GM12875 (cell line): ENCODE measurements at regions not wholly inside any gene's neighbourhood (a gene's known extent, or its start where the extent isn't known, plus 50 kb on each side); places are given as distances from the start of the nearest gene placed in this dataset.

ENCODE experiments used
- H3K4me3 ChIP-seq: one replicate; pipeline ENCODE4 v1.5.1; 2011; ENCODE audit warnings: low read depth, low read length, control low read depth
- TF ChIP-seq, protein P1 (sequence below): IDR thresholded peaks from 2 replicates; pipeline ENCODE4 v1.5.1; 2011; ENCODE audit warnings: low read depth, mild to moderate bottlenecking, control low read depth, inconsistent platforms, low read length, moderate library complexity, borderline replicate concordance; ENCODE audit not compliant: insufficient read depth

DNA sequence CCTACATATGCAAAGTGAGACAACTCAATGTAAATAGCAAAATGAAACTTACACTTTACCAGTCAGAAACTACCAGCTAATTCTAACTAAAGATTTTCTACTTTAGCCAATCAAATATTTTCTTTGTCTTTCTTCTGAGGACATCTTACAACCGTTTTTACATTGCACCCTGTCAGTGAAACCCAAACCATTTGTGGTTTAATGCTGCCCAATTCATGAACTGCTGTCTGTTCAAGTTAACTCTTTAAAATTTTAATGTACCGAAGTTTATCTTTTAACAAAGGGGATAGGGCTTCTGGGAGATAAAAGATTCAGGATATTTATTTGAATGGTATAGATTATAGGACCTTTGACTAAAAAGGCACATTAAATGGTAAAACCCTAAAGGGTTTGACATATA lies 121.3 kb upstream of the HDDC2 start:
- TF ChIP-seq, protein P1, sequence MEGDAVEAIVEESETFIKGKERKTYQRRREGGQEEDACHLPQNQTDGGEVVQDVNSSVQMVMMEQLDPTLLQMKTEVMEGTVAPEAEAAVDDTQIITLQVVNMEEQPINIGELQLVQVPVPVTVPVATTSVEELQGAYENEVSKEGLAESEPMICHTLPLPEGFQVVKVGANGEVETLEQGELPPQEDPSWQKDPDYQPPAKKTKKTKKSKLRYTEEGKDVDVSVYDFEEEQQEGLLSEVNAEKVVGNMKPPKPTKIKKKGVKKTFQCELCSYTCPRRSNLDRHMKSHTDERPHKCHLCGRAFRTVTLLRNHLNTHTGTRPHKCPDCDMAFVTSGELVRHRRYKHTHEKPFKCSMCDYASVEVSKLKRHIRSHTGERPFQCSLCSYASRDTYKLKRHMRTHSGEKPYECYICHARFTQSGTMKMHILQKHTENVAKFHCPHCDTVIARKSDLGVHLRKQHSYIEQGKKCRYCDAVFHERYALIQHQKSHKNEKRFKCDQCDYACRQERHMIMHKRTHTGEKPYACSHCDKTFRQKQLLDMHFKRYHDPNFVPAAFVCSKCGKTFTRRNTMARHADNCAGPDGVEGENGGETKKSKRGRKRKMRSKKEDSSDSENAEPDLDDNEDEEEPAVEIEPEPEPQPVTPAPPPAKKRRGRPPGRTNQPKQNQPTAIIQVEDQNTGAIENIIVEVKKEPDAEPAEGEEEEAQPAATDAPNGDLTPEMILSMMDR, result no peak
- no peak overlapping the region for H3K4me3 ChIP-seq

DNA sequence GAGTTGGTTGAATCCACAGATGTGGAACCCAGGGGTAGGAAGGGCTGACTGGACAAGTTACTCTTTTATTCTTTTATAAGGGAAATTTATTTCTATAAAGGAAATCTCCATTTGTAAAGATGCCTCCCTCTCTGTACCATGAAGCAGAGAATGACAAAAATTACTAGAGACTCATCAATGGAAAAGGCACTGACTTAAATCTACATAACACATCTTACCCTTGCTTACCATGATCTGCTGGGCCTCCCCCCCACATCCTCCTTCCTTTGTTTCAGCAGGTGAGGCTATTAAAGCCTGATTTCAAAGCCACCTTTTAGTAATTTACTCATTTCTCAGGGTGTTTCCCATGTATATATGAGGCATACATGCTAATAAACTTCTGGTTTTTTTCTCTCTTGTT lies 130.2 kb upstream of the HDDC2 start:
- TF ChIP-seq, protein P1, result no peak
- no peak overlapping the region for H3K4me3 ChIP-seq

DNA sequence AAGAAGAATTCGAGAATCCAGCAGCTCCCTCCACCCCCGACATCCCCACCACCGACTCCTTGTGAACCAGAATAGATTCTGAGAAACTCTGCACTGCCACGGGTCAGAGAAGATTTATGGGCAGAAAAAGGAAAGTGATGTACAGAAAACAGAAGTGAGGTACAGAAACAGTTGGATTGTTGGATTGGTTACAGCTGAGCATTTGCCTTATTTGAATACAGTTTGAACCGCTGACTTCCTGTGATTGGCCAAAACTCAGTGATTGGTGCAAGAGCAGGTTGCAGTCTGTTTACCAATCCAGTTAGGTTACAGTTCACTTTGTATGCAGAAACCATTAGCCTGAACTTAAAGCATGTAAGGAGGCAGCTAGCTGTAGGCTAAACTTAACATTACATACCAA lies 131.2 kb upstream of the HDDC2 start:
- TF ChIP-seq, protein P1, result no peak
- no peak overlapping the region for H3K4me3 ChIP-seq

DNA sequence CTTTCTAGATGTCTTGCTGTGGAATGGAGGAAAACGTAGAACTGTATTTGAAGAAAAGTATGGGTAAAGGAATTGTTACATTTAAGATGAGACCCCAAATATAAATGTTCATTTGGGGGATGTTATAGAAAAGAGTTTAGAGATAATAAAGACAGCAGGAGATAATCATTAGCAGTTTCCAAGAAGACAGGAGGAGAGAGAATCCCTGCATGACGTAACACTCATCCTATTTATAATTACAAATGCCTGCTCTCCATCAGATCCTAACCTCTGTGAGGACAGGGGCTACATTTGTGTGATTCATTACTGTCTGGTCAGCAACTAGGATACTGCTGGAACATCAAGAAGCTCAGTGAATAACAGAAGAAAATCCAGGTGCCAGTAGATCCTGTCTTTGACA lies 133.0 kb upstream of the HDDC2 start:
- TF ChIP-seq, protein P1, result no peak
- no peak overlapping the region for H3K4me3 ChIP-seq

DNA sequence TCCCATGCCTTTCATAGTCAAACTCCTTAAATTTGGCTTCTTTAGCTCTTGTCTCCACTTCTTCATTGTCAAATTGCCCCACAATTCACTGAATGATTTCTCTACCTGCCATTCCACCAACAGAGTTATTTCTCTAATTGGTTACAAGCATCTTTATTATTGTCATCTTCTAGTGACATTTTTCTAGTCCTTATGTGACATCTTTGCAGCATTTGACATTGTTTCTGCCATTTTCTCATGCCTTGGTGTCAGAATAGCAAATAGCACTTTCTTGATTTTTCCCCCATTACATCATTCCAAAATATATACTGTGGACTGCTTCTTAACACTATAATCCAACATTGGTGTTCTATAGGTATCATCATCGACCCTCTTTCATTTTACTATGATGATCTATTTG lies 137.7 kb upstream of the HDDC2 start:
- TF ChIP-seq, protein P1, result no peak
- no peak overlapping the region for H3K4me3 ChIP-seq

DNA sequence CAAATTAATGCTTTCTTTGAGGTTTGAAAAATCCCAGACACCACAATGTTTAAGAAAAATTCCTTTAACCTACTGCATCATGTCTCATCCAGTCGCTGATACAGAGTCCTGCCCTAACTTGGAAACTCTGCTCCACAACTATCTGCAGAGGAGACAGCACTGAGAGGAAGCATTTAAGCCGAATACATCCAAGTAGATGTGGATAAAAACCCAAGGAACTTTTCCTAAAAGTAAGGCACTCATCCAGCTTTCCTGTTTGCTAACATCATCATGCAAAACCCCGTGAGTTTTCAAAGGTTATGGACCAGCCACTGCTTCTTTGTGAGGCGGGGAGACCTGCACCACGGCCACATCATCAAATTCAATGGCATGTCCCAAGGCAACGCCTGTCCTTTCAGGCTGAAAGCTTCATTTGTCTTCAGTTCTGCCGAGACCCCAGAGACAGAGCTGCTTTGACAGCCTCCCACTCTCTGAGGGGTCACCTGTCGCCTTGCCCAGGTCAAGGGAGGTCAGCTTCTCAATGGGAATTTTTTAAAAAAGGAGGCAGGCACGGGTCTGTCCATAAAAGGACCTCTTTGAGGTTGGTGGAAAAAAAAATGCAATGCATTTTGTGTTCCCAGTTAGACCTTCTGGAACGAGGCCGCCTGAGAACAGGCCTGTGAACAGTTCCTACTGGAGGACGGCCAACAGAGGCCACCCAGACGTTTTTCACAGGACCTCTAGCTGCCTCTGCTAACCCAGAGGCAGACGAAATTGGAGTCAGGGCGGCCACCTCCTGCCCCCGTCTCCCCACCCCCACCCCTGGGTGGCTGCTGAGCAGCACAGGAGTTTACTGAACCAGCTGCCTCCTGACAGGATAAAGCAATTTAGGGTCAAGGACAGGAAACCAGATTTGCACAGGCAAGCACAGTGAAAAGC lies 142.5 kb upstream of the HDDC2 start:
- TF ChIP-seq, protein P1, result no peak
- no peak overlapping the region for H3K4me3 ChIP-seq

DNA sequence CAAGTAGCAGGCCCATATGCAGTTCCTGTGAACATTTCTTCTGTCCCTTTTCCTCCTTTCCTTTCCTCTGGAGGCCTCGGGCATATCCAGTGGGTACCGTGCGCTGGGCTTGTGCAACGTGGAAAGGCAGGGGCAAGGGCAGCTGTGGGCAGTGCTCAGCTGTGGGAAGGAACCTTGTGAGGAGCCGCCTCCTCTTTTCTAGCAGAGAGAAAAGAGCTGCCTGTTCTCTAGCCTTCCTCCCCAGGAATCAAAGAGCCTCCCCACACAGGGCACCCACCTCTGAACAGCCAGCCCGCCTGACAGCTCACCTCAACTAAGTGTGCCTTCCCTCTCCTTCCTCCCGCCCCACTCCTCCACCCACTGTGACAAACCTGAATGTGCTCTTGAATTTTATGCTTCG lies 143.3 kb upstream of the HDDC2 start:
- no peak overlapping the region for H3K4me3 ChIP-seq
- TF ChIP-seq, protein P1, result no peak
